Panc1 (cell line): ENCODE measurements at regions not wholly inside any gene's neighbourhood (a gene's known extent, or its start where the extent isn't known, plus 50 kb on each side); places are given as distances from the start of the nearest gene placed in this dataset.

ENCODE experiments used
- ATAC-seq: fragments of 200-7000 bp; cut with Tn5 transposase; 2 replicates; pipeline ENCODE4 v1.9.1; 2020; ENCODE audit warnings: mild to moderate bottlenecking, moderate library complexity
- BruUV-seq: library from RNA; stranded (reverse); fragments of 400-500 nt; replicated peaks from 2 replicates; lab custom pipeline; 2021; lab: Mats Ljungman, UMichigan
- CTCF ChIA-PET: fragments of 300-600 bp; sonication (Branson Sonifier 250); formaldehyde crosslinking; loops from one replicate; lab custom pipeline; 2022; ENCODE audit warnings: antibody characterized with exemption; lab: Charles Lee
- POLR2A ChIA-PET: fragments of 300-600 bp; sonication (Branson Sonifier 250); formaldehyde crosslinking; loops from one replicate; lab custom pipeline; 2022; ENCODE audit warnings: antibody characterized with exemption; lab: Charles Lee
- DNase-seq: peaks from one replicate; pipeline ENCODE4 v3.0.0-alpha.2; 2010; ENCODE audit warnings: low read depth, low spot score
- H3K27ac ChIP-seq: 2 replicates; pipeline ENCODE4 v1.5.1; 2011; ENCODE audit warnings: mild to moderate bottlenecking, low read length, inconsistent platforms
- H3K27me3 ChIP-seq: fragments of 200-500 bp; sonication (Bioruptor generic); 2 replicates; pipeline ENCODE4 v1.6.0; 2014; ENCODE audit warnings: low read length, inconsistent platforms; ENCODE audit not compliant: control insufficient read depth, insufficient read depth
- H3K36me3 ChIP-seq: fragments of 200-500 bp; sonication (Bioruptor generic); 2 replicates; pipeline ENCODE4 v1.5.1; 2014; ENCODE audit warnings: inconsistent platforms, mild to moderate bottlenecking, low read length, moderate library complexity; ENCODE audit not compliant: control insufficient read depth, insufficient read depth
- H3K4me1 ChIP-seq: 2 replicates; pipeline ENCODE4 v1.5.1; 2011; ENCODE audit warnings: inconsistent platforms, mild to moderate bottlenecking, low read length, moderate library complexity; ENCODE audit not compliant: control insufficient read depth, insufficient read depth
- H3K4me3 ChIP-seq, 2 experiments: 2 replicates each; pipeline ENCODE4 v1.5.1; 2011 to 2012; ENCODE audit warnings: low read depth in 2 of 2, low read length in 2 of 2, mild to moderate bottlenecking in 2 of 2, inconsistent platforms in 1 of 2, moderate library complexity in 1 of 2
- H3K9me3 ChIP-seq: fragments of 200-500 bp; sonication (Bioruptor generic); 2 replicates; pipeline ENCODE4 v1.5.1; 2014; ENCODE audit warnings: low read depth, mild to moderate bottlenecking, inconsistent platforms, low read length, moderate library complexity; ENCODE audit not compliant: control insufficient read depth, insufficient read depth
- CTCF ChIP-seq: fragments of 450-650 bp; IDR thresholded peaks from 2 replicates; pipeline ENCODE4 v1.5.1; 2017; ENCODE audit warnings: mild to moderate bottlenecking
- POLR2AphosphoS5 ChIP-seq: IDR thresholded peaks from 2 replicates; pipeline ENCODE4 v1.6.1; 2012; ENCODE audit warnings: mild to moderate bottlenecking, low read depth, low read length, moderate library complexity
- REST ChIP-seq, 2 experiments: IDR thresholded peaks; 2 replicates each; pipeline ENCODE4 v1.6.1; 2011 to 2012; ENCODE audit warnings: low read depth in 2 of 2, control low read depth in 1 of 2, low read length in 1 of 2, mild to moderate bottlenecking in 1 of 2, moderate library complexity in 1 of 2; ENCODE audit not compliant: insufficient read depth in 1 of 2
- SIN3A ChIP-seq: IDR thresholded peaks from 2 replicates; pipeline ENCODE4 v1.6.1; 2012; ENCODE audit warnings: low read depth, mild to moderate bottlenecking, low read length, moderate library complexity, borderline replicate concordance; ENCODE audit not compliant: insufficient read depth
- TCF7L2 ChIP-seq: IDR thresholded peaks from 2 replicates; pipeline ENCODE4 v1.6.1; 2011; ENCODE audit warnings: mild to moderate bottlenecking, low read depth, low read length, inconsistent platforms
- in situ Hi-C: cut with HindIII; loops from 2 replicates; pipeline ENCODE4 v1.10.0; 2016; ENCODE audit warnings: low sequenced_read_pairs, low pct_unique_long_range_greater_than_20kb
- intact Hi-C: fragments of 100-400 bp; cut with micrococcal nuclease; formaldehyde crosslinking; loops from one replicate; pipeline ENCODE4 v1.10.0; 2022; ENCODE audit not compliant: unreplicated experiment

- in situ Hi-C loops = no loop called here
Measured at GRCh38 chr10:60669501-60669900, 108.8 kb upstream of the CDK1 start.

GRCh38 chr10:60666221-60666620, 112.1 kb upstream of the CDK1 start:
- POLR2A ChIA-PET = no interaction called here
- no peak overlapping the region for H3K4me3 ChIP-seq
- ATAC-seq = no peak
- H3K27ac ChIP-seq = no peak overlapping the region
- no peak for DNase-seq
- in situ Hi-C loops (no loop called here), intact Hi-C loops (no loop called here)
- CTCF ChIA-PET = no interaction called here
- H3K27me3 ChIP-seq = peaks cover 4% of the 10 kb centered on the region; the same call in 1 of the 2 replicates
- no peak for TF ChIP-seq TCF7L2
- TF ChIP-seq POLR2AphosphoS5 = no peak
- no peak for TF ChIP-seq CTCF
- no peak for TF ChIP-seq SIN3A
- TF ChIP-seq REST (IDR thresholded peaks at IDR 0.05; ENCODE audit: insufficient read depth in 1 of 2, low read depth in 2 of 2, low read length in 1 of 2) = no peak
- H3K9me3 ChIP-seq = no peaks in the 10 kb centered on the region
- H3K4me1 ChIP-seq = no peaks in the 10 kb centered on the region
- no TSS peak for BruUV-seq
- no peaks in the 10 kb centered on the region for H3K36me3 ChIP-seq

More at GRCh38 chr10:60669501-60669900, 108.8 kb upstream of the CDK1 start:
- no TSS peak for BruUV-seq
- Histone ChIP-seq H3K27me3 (peaks cover 2% of the 10 kb centered on the region; the same call in 1 of the 2 replicates), H3K36me3 (no peaks in the 10 kb centered on the region), H3K4me1 (no peaks in the 10 kb centered on the region), H3K27ac (no peak overlapping the region), H3K4me3 (no peak overlapping the region), H3K9me3 (no peaks in the 10 kb centered on the region)
- DNase-seq (no peak), ATAC-seq (no peak)
- TF ChIP-seq TCF7L2 = no peak
- TF ChIP-seq REST (IDR thresholded peaks at IDR 0.05; ENCODE audit: insufficient read depth in 1 of 2, low read depth in 2 of 2, low read length in 1 of 2) = no peak
- TF ChIP-seq POLR2AphosphoS5 = no peak
- no peak for TF ChIP-seq CTCF
- TF ChIP-seq SIN3A = no peak
- CTCF ChIA-PET = no interaction called here
- POLR2A ChIA-PET = no interaction called here
- intact Hi-C loops = no loop called here
